Cardiac fibroblast (primary cell): ENCODE measurements at regions not wholly inside any gene's neighbourhood (a gene's known extent, or its start where the extent isn't known, plus 50 kb on each side); places are given as distances from the start of the nearest gene placed in this dataset.

Experiments used
- DNase-seq, 2 donors: peaks; one replicate each; pipeline versions ENCODE4 v3.0.0 to v3.0.0-alpha.2; 2010; ENCODE audit warnings: low read depth in 2 of 2
- H3K4me3 ChIP-seq, 2 donors: replicated peaks in 1 of 2; 1 replicate in 1 of 2; 2 replicates in 1 of 2; pipeline ENCODE4 v1.5.1; 2011; ENCODE audit warnings: low read depth in 2 of 2, low read length in 2 of 2, mild to moderate bottlenecking in 2 of 2, moderate library complexity in 1 of 2
- TF ChIP-seq, protein P1 (sequence below): IDR thresholded peaks from one replicate; pipeline ENCODE4 v1.5.1; 2011; ENCODE audit warnings: low read depth, mild to moderate bottlenecking, low read length, inconsistent platforms

GRCh38 chr2:138125306-138126288 lies 161.3 kb downstream of the HNMT start:
- DNase-seq, result no peak
- TF ChIP-seq, protein P1, sequence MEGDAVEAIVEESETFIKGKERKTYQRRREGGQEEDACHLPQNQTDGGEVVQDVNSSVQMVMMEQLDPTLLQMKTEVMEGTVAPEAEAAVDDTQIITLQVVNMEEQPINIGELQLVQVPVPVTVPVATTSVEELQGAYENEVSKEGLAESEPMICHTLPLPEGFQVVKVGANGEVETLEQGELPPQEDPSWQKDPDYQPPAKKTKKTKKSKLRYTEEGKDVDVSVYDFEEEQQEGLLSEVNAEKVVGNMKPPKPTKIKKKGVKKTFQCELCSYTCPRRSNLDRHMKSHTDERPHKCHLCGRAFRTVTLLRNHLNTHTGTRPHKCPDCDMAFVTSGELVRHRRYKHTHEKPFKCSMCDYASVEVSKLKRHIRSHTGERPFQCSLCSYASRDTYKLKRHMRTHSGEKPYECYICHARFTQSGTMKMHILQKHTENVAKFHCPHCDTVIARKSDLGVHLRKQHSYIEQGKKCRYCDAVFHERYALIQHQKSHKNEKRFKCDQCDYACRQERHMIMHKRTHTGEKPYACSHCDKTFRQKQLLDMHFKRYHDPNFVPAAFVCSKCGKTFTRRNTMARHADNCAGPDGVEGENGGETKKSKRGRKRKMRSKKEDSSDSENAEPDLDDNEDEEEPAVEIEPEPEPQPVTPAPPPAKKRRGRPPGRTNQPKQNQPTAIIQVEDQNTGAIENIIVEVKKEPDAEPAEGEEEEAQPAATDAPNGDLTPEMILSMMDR, result no peak
- H3K4me3 ChIP-seq, result no peak overlapping the region

DNA sequence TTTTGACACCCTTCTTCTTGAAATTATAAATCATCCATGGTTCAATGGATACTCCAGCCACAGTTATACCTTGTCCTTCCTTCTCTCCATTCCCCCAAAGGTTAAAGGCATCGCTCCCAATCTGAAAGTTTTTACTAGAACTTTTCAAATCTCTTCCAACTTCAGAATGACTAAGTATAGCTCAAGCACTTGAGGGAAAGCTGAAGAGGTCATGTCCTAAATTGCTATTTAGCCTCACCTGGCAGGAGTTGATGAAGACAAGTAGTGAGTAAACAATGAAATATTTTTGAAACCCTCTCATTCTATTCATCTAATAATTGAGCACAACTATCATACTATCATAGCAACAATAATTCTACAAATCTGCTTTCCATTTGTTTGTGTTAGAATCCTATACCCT lies 167.8 kb downstream of the HNMT start:
- no peak for DNase-seq
- H3K4me3 ChIP-seq, result no peak overlapping the region
- TF ChIP-seq, protein P1, result no peak

DNA sequence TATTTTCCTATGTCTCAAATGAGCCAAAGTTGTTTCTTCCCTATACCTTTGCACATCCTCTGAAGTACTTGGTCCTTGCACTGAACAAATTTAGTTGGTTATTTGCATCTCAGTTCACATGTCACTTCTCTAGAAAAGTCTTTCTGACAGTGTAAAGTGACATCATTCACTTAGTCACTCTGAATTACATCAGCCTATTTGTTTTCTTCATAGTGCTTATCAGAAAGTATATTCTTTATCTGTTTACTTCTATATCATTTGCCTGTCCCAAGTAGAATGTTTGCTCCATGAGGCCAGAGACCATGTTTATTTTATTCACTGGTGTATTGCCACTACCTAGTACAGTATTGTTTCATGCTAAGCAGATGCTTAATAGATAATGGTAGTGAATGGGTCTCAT lies 173.7 kb downstream of the HNMT start:
- TF ChIP-seq, protein P1, result no peak
- H3K4me3 ChIP-seq, result no peak overlapping the region
- DNase-seq, result peak in 1 of 2 donors; percentile 16

DNA sequence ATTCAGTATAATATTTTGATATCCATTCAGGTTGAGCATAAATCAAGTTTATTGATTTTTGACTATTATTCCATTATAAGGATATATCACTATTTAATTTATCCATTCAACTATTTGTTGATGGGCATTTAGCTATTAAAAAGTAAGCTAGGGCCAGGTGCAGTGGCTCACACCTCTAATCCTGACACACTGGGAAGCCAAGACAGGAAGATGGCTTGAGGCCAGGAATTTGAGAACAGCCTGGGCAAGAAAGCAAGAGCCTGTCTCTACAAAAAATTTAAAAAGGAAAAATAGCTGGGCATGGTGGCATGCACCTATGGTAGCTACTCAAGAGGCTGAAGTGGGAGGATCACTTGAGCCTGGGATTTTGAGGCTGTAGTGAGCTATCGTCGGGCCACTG lies 183.5 kb downstream of the HNMT start:
- peak in 1 of 2 donors; percentile 54 for DNase-seq
- no peak overlapping the region for H3K4me3 ChIP-seq
- TF ChIP-seq, protein P1, result no peak

DNA sequence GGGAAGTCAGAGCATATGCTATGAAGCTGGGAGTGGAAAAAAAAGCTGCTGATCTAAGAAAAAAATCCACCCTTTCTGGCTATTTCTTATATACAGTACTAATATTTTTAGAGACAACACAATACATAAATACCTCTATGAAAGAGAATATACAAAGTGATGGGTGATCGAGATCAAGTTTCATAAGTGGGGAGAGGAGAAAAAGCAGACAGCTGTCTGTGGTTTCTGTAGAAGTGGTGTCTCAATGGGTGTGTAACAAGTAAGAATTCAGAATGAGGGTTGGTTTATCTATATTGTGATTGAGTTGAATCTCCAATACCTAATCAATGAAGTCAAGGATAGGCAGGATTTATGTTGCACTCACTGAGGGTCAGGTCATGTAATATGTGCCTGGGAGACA lies 191.0 kb downstream of the HNMT start:
- TF ChIP-seq, protein P1, result no peak
- DNase-seq, result no peak
- H3K4me3 ChIP-seq, result no peak overlapping the region

- TF ChIP-seq, protein P1, result no peak
- DNase-seq, result no peak
- H3K4me3 ChIP-seq, result no peak overlapping the region
Observed at GRCh38 chr2:138157372-138157771, 193.1 kb downstream of the HNMT start.
